GM19025 (cell line): ENCODE measurements at regions not wholly inside any gene's neighbourhood (a gene's known extent, or its start where the extent isn't known, plus 50 kb on each side); places are given as distances from the start of the nearest gene placed in this dataset.

Experiments
- ATAC-seq: cut with Tn5 transposase; IDR thresholded peaks from one replicate; pipeline ENCODE4 v1.9.1; 2021; ENCODE audit warnings: mild to moderate bottlenecking, low read depth, moderate library complexity; ENCODE audit not compliant: unreplicated experiment

GRCh38 chr20:52422574-52423336, 231.2 kb upstream of the ZFP64 start:
- no peak for ATAC-seq

DNA sequence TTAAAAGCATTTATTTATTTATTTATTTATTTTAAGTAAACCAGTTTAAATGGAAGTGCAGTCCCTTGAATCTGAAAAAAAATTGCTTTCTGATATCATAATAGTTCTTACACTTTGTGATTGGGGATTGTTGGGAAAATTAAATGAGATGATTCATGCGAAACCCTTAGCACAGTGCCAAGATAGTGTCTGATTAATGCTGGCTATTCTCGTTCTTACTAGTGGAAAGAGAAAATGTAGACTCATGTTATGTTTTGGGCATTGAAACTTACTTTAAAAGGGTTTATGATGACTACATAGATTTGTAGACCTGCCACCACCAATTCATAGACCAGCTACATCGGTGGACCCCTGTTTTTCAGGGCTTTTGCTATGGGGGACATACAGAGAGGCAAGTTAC, 229.2 kb upstream of the ZFP64 start:
- no peak for ATAC-seq

DNA sequence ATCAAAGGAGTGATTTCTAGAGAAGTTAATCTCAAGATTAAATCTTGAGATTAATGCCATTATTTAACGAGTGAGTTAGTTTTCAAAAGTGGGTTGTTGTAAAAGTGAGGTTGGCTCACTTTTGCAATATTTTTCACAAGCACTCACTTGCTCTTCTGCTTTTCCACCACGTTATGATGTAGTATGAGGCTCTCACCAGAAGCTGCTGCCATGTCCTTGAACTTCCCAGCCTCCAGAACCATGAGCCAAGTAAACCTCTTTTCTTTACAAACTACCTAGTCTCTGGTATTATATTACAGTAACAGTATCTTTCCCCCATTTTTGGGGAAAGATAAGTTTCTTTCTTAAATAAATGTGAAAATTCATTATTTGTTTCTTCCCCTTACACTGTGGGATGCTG, 227.6 kb upstream of the ZFP64 start:
- no peak for ATAC-seq

GRCh38 chr20:52416953-52417352, 225.4 kb upstream of the ZFP64 start:
- ATAC-seq: no peak

- no peak for ATAC-seq
Measured at GRCh38 chr20:52411611-52412010, 220.0 kb upstream of the ZFP64 start.

DNA sequence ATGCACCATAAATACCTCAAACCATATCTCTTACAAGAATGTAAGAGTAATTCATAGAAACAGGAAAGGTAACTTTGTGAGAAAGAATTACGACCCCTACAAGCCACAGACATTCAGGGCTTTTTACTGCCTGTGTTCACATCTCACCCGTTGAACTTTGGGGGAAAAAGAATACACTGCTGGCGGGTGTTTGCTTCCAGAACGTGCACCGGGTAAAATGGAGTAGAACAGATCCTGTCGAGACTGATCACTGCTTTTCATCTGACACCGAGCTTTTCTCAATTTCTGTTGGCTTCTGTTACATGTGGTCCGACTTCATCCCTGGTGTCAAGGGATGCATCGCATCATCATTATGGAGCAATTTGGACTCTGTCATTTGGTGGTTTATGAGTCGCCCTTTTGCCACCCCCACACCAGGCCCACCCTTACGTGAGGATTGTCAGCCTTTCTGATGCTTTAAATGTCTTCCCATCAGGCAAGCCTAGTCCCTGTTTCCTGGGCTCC, 219.2 kb upstream of the ZFP64 start:
- ATAC-seq: no peak

- no peak for ATAC-seq
Measured at GRCh38 chr20:52410182-52410647, 218.6 kb upstream of the ZFP64 start.

DNA sequence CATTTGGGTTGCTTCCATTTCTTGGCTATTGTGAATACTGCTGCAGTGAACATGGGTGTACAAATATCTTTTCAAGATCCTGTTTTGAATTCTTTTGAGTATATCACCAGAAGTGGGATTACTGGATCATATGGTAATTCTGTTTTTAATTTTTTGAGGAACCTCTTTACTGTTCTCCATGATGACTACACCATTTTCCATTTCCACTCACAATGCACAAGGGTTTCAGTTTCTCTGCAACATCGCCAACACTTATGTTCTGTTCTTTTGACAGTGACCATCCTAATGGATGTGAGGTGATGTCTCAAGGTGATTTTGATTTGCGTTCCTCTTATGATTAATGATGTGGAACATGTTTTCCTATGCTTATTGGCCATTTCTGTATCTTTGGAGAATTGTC, 214.4 kb upstream of the ZFP64 start:
- ATAC-seq: no peak

DNA sequence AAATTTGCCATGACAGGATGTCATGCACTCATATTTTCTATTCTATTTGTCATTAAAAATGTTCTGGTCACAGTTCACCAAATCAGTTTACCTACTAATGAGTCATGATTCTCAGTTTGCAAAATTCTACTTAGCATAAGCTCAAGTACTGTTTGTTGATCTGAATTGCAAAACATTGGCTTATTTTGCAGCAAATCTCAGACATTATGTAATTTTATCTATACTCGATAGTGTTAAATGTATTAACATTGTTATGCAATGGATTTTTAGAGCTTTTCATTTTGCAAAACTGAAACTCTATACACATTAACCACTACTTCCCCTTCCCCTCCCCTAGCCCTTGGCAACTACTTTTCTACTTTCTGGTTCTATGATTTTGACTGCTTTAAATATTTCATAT, 213.8 kb upstream of the ZFP64 start:
- no peak for ATAC-seq

DNA sequence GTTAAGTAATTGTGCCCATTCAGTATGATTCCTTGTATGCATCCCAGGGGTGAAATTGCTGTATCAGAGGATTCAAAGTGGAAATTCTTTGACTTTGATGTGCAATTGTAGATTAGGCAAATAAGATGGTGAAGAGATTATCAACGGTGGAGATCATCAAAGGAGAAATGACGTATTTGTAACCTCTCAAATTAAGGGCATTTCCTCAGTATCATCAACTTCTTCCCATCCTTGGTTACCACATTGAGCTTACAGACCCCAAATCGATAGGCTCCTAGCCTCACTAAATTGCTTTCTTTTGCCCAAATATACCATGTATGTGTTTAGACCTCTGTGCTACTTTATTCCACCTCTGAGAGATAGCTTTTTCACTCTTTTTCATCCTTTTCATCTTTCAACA, 213.1 kb upstream of the ZFP64 start:
- ATAC-seq: no peak

GRCh38 chr20:52402950-52403349, 211.4 kb upstream of the ZFP64 start:
- no peak for ATAC-seq

DNA sequence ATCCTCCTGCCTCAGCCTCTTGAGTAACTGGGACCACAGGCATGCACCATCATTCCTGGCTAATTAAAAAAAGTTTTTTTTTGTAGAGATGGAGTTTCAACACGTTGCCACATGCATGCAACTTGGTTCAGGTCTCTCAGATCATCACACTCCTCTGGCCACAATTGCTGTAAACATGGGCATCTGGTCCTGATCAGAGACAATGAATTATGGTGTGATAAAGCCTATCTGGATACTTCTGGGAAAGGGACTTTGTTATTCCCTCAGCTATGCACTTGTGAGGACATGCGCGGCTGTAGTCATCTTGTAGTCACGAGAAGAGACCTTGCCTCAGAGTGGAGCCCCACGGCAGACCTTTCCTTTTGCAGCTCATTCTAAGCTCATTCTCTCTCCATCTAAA, 210.9 kb upstream of the ZFP64 start:
- ATAC-seq: no peak

GRCh38 chr20:52401431-52401830, 209.9 kb upstream of the ZFP64 start:
- no peak for ATAC-seq

- no peak for ATAC-seq
Measured at GRCh38 chr20:52399352-52399751, 207.8 kb upstream of the ZFP64 start.

GRCh38 chr20:52389606-52390005, 198.0 kb upstream of the ZFP64 start:
- no peak for ATAC-seq

DNA sequence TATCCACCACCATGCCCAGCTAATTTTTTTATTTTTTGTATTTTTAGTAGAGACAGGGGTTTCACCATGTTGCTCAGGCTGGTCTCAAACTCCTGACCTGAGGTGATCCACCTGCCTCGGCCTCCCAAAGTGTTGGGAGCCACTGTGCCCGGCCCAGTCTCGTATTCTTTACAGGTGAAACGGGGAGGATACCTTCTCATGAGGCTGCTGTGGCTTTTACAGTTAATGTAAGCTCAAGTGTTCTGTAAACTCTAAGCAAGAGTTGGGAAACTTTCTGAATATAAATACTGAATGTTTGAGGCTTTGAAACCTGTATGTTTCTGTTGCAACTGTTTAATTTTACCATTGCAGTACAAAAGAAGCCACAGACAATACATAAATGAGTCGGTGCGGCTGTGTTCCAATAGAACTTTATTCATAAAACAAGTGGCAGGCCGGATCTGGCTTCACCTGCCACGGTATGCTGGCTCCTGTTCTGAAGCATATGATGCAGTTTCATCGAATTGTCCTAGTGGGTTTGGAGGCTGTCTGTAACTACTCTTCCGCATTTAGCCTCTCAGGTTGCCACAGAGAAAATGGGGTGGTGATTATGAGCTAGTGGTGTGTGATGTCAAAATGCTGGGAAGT, 192.5 kb upstream of the ZFP64 start:
- no peak for ATAC-seq

GRCh38 chr20:52382933-52383332, 191.4 kb upstream of the ZFP64 start:
- ATAC-seq: no peak

GRCh38 chr20:52379723-52380336, 188.3 kb upstream of the ZFP64 start:
- no peak for ATAC-seq

DNA sequence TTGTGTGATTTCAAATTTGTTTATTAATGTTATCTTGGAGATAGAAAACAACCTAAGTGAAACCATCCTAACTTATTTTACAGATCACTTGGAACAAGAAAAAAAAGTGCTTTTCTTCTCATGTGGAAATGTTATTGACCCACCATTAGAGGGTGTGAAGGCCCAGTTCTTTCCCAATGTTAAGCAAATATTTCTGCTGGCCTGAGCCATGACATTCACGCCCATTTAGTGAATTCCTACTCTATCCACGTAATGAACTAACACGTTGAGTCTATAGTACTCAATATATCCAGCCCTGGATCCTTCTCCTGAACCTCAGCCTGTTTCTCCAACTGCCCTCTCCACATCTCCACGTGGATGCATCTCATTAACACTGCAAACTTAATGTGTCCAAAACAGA, 180.6 kb upstream of the ZFP64 start:
- ATAC-seq: no peak

DNA sequence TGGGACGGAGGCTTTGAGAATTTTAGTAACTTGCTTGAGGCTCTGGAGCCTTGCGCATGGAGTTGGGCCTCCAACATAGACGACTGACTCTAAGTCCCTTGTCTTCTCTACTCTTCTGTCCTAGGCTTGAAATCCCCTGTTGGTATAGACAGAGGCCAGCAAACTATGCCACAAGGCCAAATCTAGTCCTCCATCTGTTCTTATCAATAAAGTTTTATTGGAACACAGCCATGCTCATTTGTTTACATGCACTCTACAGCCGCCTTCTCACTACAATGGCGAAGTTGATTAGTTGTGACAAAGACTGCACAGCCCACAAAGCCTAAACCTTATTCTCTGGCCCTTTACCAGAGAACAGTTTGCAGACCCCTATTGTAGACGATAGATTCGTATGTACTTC, 174.1 kb upstream of the ZFP64 start:
- no peak for ATAC-seq

DNA sequence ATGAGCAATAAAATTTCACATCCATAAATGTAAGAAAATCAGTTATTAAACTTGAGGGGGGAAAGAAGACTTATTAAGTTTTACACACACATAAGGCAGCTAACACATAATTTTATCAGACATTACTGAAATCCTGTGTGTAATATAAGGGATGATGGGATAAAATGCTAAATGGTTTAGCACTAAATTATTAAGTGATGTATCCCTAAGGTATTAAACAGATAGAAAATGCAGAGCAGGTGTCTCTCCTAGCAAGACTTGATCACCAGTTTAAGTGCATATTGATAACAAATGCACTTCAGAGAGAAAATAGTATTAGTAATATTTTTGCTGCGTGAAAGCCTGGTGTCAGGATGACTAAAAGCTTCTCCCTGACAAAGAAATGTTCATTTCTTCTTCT, 172.8 kb upstream of the ZFP64 start:
- ATAC-seq: no peak

DNA sequence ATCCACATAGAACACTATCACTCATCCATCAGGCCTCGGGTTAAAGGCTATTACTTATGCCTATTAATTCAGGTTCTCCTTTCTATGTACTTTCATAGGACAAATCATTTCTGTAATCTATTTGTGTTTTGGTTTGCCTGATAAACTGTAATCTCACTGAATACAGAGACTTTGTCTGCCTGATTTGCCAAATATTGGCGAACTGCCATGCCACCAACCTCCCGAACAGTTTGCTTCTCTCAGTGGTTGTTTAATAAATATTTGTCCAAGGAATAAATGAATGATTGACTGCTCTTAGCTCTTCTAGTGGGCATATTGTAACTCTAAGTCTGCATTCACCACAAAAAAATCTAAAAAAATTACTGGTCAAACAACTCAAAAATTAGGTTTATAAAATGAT, 170.1 kb upstream of the ZFP64 start:
- no peak for ATAC-seq
